Heart left ventricle (tissue), 13 donors: ENCODE measurements at regions not wholly inside any gene's neighbourhood (a gene's known extent, or its start where the extent isn't known, plus 50 kb on each side); places are given as distances from the start of the nearest gene placed in this dataset.

Experiments
- POLR2A ChIP-seq, 2 donors: fragments of 450-650 bp; IDR thresholded peaks; one replicate each; pipeline ENCODE4 v1.6.1; 2017; ENCODE audit warnings: antibody characterized with exemption in 2 of 2, mild to moderate bottlenecking in 2 of 2, moderate library complexity in 2 of 2
- TF ChIP-seq, protein P1 (sequence below), 12 donors: fragments of 200-600 bp; sonication (generic) in 4 of 12; IDR thresholded peaks; one replicate each; pipeline versions ENCODE4 v1.5.0 to v1.8.0; 2018 to 2022; ENCODE audit warnings: antibody characterized with exemption in 12 of 12, mild to moderate bottlenecking in 5 of 12
- donor health status: ischemic (EF 13 %, LVEDD 7.1; RV severe dilation, severe dysfunction).
- donor health status: DM: no; HTN: yes; CAD: no.
- donor health status: DM: no; HTN: no; CAD: no.
- donor health status: ischemic (EF 25% LVEDD 6.9; RV normal size, moderate dysfunction).
- donor health status: ischemic (EF 25% LVEDD 5.7; RV mildly dilated, moderate dysfunction).
- donor health status: ischemic (EF 35%, LVEDD 5.7; RV mildly dilated, moderate dysfunction).
- donor health status: nonischemic (EF 11% LVEDD 7.7; RV severe dilation, severe dysfunction).
- donor health status: DM: yes; HTN: yes; CAD: no.
- donor health status: PGD.
- donor health status: ischemic (EF 29% LVEDD 5.4; RV normal size, mild dysfunction).
- donor health status: nonischemic (EF 23%, LVEDD 6.1; RV moderate dilation, normal function).

DNA sequence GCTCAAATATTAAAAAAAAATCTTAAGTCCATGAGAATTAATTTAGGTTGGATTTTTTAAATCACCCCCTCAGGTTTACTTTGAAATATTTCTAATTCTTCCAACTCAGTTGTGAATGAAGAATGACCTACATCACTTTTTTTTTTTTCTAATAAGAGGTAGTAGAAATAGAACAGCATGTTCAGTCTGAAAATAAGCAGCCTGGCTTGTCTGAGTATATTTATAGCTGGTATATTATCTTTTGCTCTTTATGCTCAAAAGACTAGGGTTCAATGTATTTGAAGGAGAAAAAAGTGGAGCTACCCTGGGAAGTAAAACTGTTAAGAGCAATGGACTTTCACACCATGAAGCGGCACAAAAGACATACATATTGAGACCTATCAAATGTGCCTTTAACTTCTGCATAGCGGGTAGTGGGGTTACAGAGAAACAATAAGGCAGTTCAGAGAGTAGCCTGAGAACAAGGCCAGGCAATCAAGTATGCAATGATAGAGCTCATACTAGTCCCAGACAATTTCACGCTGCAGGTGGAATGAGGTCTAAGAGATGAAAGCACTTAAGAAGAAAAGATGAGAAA is 175.4 kb upstream of the CDH12 start:
- TF ChIP-seq POLR2A (IDR thresholded peaks at IDR 0.05): no peak
- TF ChIP-seq, protein P1, sequence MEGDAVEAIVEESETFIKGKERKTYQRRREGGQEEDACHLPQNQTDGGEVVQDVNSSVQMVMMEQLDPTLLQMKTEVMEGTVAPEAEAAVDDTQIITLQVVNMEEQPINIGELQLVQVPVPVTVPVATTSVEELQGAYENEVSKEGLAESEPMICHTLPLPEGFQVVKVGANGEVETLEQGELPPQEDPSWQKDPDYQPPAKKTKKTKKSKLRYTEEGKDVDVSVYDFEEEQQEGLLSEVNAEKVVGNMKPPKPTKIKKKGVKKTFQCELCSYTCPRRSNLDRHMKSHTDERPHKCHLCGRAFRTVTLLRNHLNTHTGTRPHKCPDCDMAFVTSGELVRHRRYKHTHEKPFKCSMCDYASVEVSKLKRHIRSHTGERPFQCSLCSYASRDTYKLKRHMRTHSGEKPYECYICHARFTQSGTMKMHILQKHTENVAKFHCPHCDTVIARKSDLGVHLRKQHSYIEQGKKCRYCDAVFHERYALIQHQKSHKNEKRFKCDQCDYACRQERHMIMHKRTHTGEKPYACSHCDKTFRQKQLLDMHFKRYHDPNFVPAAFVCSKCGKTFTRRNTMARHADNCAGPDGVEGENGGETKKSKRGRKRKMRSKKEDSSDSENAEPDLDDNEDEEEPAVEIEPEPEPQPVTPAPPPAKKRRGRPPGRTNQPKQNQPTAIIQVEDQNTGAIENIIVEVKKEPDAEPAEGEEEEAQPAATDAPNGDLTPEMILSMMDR (IDR thresholded peaks at IDR 0.05): no peak
